Esophagus (tissue), 2 donors: ENCODE measurements at regions not wholly inside any gene's neighbourhood (a gene's known extent, or its start where the extent isn't known, plus 50 kb on each side); places are given as distances from the start of the nearest gene placed in this dataset.

ENCODE experiments used
- H3K27ac ChIP-seq, 2 donors: one replicate each; pipeline ENCODE4 v1.5.1; 2013; ENCODE audit warnings: low read depth in 2 of 2, mild to moderate bottlenecking in 2 of 2, inconsistent platforms in 1 of 2, low read length in 1 of 2, moderate library complexity in 1 of 2
- H3K27me3 ChIP-seq, 2 donors: one replicate each; pipeline ENCODE4 v1.6.1; 2013; ENCODE audit warnings: low read length in 2 of 2, control low read depth in 1 of 2, mild to moderate bottlenecking in 1 of 2; ENCODE audit not compliant: insufficient read depth in 2 of 2, control insufficient read depth in 1 of 2
- H3K36me3 ChIP-seq, 2 donors: one replicate each; pipeline ENCODE4 v1.6.1; 2013; ENCODE audit warnings: low read length in 1 of 2; ENCODE audit not compliant: control insufficient read depth in 2 of 2, insufficient read depth in 2 of 2
- H3K4me1 ChIP-seq, 2 donors: one replicate each; pipeline ENCODE4 v1.6.1; 2013; ENCODE audit warnings: low read length in 1 of 2; ENCODE audit not compliant: control insufficient read depth in 2 of 2, insufficient read depth in 2 of 2
- H3K4me3 ChIP-seq, 2 donors: one replicate each; pipeline ENCODE4 v1.5.1; 2013; ENCODE audit warnings: low read length in 2 of 2, mild to moderate bottlenecking in 2 of 2, low read depth in 1 of 2, moderate library complexity in 1 of 2
- H3K9me3 ChIP-seq, 2 donors: one replicate each; pipeline ENCODE4 v1.6.1; 2013; ENCODE audit warnings: mild to moderate bottlenecking in 2 of 2, low read depth in 1 of 2, low read length in 1 of 2, moderate library complexity in 1 of 2; ENCODE audit not compliant: control insufficient read depth in 2 of 2, insufficient read depth in 1 of 2
- WGBS, 2 donors: extraction: QIAGEN DNeasy Blood & Tissue Kit; methylation state at CpG; one replicate each; pipeline ENCODE4 v1.1.7; 2013; 5-methylcytosine and 5-hydroxymethylcytosine counted together
- donor health status: healthy with polysubstance abuse.
- donor health status: Bipolar disorder and iron deficiency.

DNA sequence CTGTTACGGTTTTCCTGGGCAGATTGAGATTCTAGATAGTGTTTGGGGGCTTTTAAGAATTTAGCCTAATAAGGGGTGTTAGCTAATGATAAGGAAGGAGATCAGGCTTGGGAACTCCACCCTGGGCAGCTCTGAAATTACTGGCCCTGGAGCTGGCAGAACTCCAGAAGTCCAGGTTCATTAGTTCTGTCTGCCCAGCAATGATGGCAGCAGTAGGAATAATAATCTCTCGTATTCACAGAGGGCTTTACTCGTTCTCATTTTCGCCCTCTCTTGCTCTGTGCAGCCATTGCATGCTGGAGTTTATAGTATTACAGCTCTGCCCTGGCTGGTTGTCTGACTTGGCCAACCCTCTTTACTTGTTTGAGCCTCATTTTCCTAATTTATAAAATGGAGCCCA, 216.0 kb downstream of the HAPSTR1 start:
- Histone ChIP-seq H3K36me3 (no peaks in the 10 kb centered on the region), H3K27ac (no peak overlapping the region), H3K9me3 (no peaks in the 10 kb centered on the region), H3K4me3 (no peak overlapping the region), H3K4me1 (peaks cover 0 to 2% of the 10 kb centered on the region in 2 donors), H3K27me3 (no peaks in the 10 kb centered on the region)
- WGBS, 2 donors = 52 to 60% methylated on average over 4 of the region's 4 CpGs

- Histone ChIP-seq H3K27ac (no peak overlapping the region), H3K27me3 (no peaks in the 10 kb centered on the region), H3K4me1 (peaks cover 0 to 2% of the 10 kb centered on the region in 2 donors), H3K4me3 (no peak overlapping the region), H3K36me3 (no peaks in the 10 kb centered on the region), H3K9me3 (peaks cover 0 to 3% of the 10 kb centered on the region in 2 donors)
- WGBS, 2 donors = 57 to 58% methylated on average over 8 of the region's 8 CpGs
Measured at GRCh38 chr16:9308356-9308801, 216.9 kb downstream of the HAPSTR1 start.

DNA sequence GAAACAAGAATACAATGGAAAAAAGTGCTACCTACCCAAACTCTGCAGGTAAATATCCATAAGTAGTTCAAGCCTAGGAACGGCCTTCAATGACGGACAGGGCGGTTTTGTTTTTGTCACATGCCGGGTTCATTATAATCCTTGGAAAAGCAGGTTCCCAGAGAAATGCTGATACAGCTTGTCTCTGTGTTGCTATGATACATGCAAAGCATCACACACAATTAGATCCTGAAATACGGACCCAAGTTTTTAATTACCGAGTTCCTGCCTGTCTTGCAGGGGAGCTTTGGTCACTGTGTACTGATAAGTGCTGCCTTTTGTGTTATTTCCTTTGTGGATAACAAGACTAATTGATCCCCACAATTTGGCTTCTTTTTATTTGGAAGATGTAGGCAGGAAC, 217.4 kb downstream of the HAPSTR1 start:
- Histone ChIP-seq H3K27ac (no peak overlapping the region), H3K4me3 (no peak overlapping the region), H3K9me3 (peaks cover 0 to 6% of the 10 kb centered on the region in 2 donors), H3K36me3 (no peaks in the 10 kb centered on the region), H3K27me3 (no peaks in the 10 kb centered on the region), H3K4me1 (peaks cover 0 to 2% of the 10 kb centered on the region in 2 donors)
- WGBS, 2 donors = 32 to 41% methylated on average over 6 of the region's 6 CpGs

DNA sequence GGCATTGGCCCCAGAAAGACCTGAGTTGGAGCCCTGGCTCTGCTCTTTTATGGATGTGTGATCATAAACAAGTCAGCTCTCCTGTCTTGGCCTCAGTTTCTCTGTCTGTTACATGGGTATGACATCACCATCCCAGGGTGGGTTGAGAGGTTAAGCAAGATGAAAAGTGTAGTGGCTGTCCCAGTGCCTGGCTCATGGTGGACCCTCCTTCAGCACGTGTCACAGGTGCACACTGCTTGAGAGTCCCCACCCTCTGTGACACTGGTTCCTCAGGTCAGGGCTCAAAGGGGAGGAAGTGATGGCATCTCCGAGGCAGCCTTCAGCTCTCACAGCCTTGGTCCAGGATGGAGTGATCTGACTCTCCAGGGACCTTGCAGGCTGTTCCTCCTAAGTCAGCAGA, 218.4 kb downstream of the HAPSTR1 start:
- Histone ChIP-seq H3K4me1 (peaks cover 0 to 2% of the 10 kb centered on the region in 2 donors), H3K9me3 (peaks cover 0 to 6% of the 10 kb centered on the region in 2 donors), H3K36me3 (no peaks in the 10 kb centered on the region), H3K4me3 (no peak overlapping the region), H3K27ac (no peak overlapping the region), H3K27me3 (no peaks in the 10 kb centered on the region)
- 67 to 79% methylated on average over 2 of the region's 2 CpGs for WGBS, 2 donors

DNA sequence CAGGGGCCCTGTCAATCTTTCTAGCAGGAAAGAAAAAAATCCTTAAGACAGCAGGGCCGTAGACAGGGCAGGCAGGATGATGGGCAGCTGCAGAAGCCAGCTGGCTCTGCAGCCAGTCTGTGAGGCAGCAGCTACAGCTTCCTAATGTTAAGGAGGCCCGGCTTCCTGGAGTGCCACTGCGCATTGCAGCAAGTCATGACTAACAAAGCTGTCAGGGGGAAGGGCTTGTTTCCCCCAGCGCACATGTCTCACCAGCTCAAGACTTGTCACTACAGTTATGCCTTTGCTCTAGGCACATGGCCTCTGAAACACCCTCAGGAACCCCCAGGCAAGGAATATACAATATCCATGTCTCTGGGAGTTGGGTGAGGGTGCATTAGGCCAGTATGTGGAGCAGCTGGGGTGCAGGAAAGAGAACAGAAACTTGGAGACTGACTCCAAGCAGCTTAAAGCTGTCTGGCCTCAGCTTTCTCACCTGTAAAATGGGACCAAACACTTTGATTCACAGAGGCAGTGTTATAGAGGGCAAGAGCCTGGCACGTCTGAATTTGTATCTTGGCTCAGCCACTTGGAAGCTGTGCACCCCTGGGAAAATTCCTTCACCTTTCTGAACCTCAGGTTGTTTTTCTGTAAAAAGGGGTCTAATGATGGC, 220.0 kb downstream of the HAPSTR1 start:
- peaks cover 0 to 2% of the 10 kb centered on the region in 2 donors for H3K4me1 ChIP-seq
- WGBS, 2 donors = 25 to 27% methylated on average over 5 of the region's 5 CpGs
- H3K36me3 ChIP-seq = no peaks in the 10 kb centered on the region
- H3K27me3 ChIP-seq = no peaks in the 10 kb centered on the region
- H3K9me3 ChIP-seq = peaks cover 0 to 6% of the 10 kb centered on the region in 2 donors
- H3K4me3 ChIP-seq = no peak overlapping the region
- no peak overlapping the region for H3K27ac ChIP-seq

DNA sequence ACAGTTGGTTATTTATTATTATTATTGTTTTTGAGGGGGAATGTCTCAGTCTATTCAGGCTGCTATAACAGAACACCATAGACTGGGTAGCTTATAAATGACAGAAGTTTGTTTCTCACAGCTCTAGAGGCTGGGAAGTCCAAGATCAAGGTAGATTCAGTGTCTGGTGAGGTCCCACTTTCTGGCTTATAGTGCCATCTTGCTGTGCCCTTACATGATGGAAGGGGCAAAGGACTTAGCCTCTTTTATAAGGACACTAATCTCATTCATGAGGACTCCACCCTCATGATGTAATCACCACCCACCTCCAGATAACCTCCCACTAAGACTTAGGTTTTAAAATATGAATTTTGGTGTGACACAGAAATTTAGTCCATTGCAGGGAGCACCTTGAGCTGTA, 224.6 kb downstream of the HAPSTR1 start:
- Histone ChIP-seq H3K27me3 (no peaks in the 10 kb centered on the region), H3K27ac (no peak overlapping the region), H3K4me1 (no peaks in the 10 kb centered on the region), H3K4me3 (no peak overlapping the region), H3K9me3 (peaks cover 0 to 6% of the 10 kb centered on the region in 2 donors), H3K36me3 (no peaks in the 10 kb centered on the region)

- Histone ChIP-seq H3K27ac (no peak overlapping the region), H3K36me3 (no peaks in the 10 kb centered on the region), H3K27me3 (no peaks in the 10 kb centered on the region), H3K4me1 (no peaks in the 10 kb centered on the region), H3K9me3 (peaks cover 0 to 6% of the 10 kb centered on the region in 2 donors), H3K4me3 (no peak overlapping the region)
- 25 to 42% methylated on average over 2 of the region's 2 CpGs for WGBS, 2 donors
Measured at GRCh38 chr16:9316615-9317014, 225.2 kb downstream of the HAPSTR1 start.

DNA sequence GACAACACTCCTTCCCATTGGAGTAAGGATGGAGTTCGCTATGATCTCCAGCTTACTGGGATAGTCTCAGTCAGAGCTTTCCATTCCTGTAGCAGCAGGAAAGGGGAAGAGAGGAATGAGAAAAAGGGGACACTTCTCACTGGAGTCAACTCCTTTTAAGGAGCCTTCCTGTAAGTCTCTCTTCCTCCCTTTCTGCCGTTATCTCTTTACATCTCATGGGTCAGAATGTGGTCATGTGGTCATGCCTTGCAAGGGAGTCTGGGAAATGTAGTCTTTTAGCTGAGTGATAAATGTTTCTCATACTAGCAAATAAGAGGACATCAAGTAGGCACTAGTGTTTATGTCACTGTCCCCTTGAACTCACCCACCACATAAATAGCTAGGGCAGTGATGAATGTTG, 227.3 kb downstream of the HAPSTR1 start:
- 58 to 69% methylated on average over 2 of the region's 2 CpGs for WGBS, 2 donors
- no peak overlapping the region for H3K4me3 ChIP-seq

DNA sequence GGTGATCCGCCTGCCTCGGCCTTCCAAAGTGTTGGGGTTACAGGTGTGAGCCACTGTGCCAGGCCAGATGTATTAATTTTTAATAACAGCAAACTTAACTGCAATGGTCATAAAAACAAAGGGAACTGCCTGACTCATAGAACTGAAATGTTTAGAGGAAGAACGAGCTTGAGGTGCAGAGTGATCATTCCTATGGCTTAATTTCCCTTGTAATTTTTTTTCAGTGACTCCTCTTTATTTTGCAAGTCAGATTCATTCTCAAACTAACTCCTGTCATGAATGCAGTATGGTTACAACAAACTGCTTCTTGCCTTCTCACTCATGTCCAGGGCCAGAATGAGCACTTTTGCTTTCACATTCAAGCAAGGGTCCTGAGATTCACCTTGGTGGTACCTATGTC, 231.3 kb downstream of the HAPSTR1 start:
- H3K27me3 ChIP-seq = no peaks in the 10 kb centered on the region
- H3K9me3 ChIP-seq = peaks cover 0 to 2% of the 10 kb centered on the region in 2 donors
- no peaks in the 10 kb centered on the region for H3K36me3 ChIP-seq
- WGBS, 2 donors = 43 to 54% methylated on average over 3 of the region's 3 CpGs
- no peak overlapping the region for H3K27ac ChIP-seq
- no peak overlapping the region for H3K4me3 ChIP-seq
- H3K4me1 ChIP-seq = no peaks in the 10 kb centered on the region

More for the DNA sequence above, 227.3 kb downstream of the HAPSTR1 start:
- Histone ChIP-seq H3K27me3 (no peaks in the 10 kb centered on the region), H3K27ac (no peak overlapping the region), H3K4me1 (no peaks in the 10 kb centered on the region), H3K9me3 (peaks cover 0 to under 1% of the 10 kb centered on the region in 2 donors), H3K36me3 (no peaks in the 10 kb centered on the region)

GRCh38 chr16:9323170-9323569, 231.7 kb downstream of the HAPSTR1 start:
- H3K9me3 ChIP-seq = peaks cover 0 to 2% of the 10 kb centered on the region in 2 donors
- no peaks in the 10 kb centered on the region for H3K36me3 ChIP-seq
- no peaks in the 10 kb centered on the region for H3K4me1 ChIP-seq
- no peaks in the 10 kb centered on the region for H3K27me3 ChIP-seq
- no peak overlapping the region for H3K27ac ChIP-seq
- WGBS, 2 donors = 52 to 60% methylated on average over 4 of the region's 4 CpGs
- no peak overlapping the region for H3K4me3 ChIP-seq
